ENCODE measurements at regions not wholly inside any gene's neighbourhood (a gene's known extent, or its start where the extent isn't known, plus 50 kb on each side); places are given as distances from the start of the nearest gene placed in this dataset.

DNA sequence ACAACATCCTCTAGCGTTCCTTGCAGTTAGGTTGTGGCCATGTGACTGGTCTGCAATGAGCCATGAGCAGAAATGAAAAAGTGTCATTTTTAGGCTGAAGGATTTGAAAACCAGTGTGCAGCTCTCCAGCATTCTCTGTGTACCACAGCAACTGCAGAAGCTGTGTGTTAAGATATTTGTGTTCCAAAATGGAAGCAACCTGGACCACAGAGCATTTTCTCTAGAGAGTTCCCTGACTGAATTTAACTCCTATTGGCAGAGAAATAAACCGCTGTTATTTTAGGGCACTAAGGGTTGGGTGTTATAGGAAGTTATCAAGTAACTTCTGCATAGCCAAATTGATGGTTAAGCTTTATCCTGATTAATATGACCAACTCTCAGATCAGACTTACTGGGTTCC lies 257.2 kb upstream of the THUMPD2 start:
- TF ChIP-seq CTCF (IDR thresholded peaks at IDR 0.05): no peak
- no peak for TF ChIP-seq POLR2A (IDR thresholded peaks at IDR 0.05)
